Tibial artery (tissue), 4 donors: ENCODE measurements at regions not wholly inside any gene's neighbourhood (a gene's known extent, or its start where the extent isn't known, plus 50 kb on each side); places are given as distances from the start of the nearest gene placed in this dataset.

Experiments used
- DNase-seq, 2 donors: peaks; one replicate each; pipeline ENCODE4 v3.0.0-alpha.2; 2019
- H3K27ac ChIP-seq, 2 donors: fragments of 200-600 bp; sonication (generic) in 1 of 2; 1 replicate in 1 of 2; 2 replicates in 1 of 2; pipeline ENCODE4 v1.5.1; 2018 to 2019; ENCODE audit warnings: mild to moderate bottlenecking in 1 of 2
- H3K27me3 ChIP-seq, 2 donors: fragments of 200-600 bp; sonication (generic) in 1 of 2; one replicate each; pipeline versions ENCODE4 v1.5.1 to v1.6.0; 2016 to 2019
- H3K36me3 ChIP-seq, 3 donors: fragments of 200-600 bp; sonication (generic) in 2 of 3; one replicate each; pipeline ENCODE4 v1.5.1; 2016 to 2019; ENCODE audit warnings: mild to moderate bottlenecking in 2 of 3
- H3K4me1 ChIP-seq, 4 donors: fragments of 200-600 bp; sonication (generic) in 2 of 4; 1 replicate in 3 of 4; 2 replicates in 1 of 4; pipeline ENCODE4 v1.5.1; 2016 to 2019
- H3K4me3 ChIP-seq, 2 donors: fragments of 200-600 bp; sonication (generic) in 1 of 2; 1 replicate in 1 of 2; 2 replicates in 1 of 2; pipeline ENCODE4 v1.5.1; 2018 to 2019; ENCODE audit warnings: mild to moderate bottlenecking in 2 of 2
- H3K9me3 ChIP-seq, 3 donors: fragments of 200-600 bp; sonication (generic) in 1 of 3; one replicate each; pipeline ENCODE4 v1.5.1; 2016 to 2019
- intact Hi-C: fragments of 100-400 bp; cut with DNase I; formaldehyde crosslinking; loops from one replicate; pipeline ENCODE4 v1.15.0; 2023; ENCODE audit warnings: low total_unique reads
- TF ChIP-seq, protein P1 (sequence below), 2 experiments: fragments of 200-600 bp in 1 of 2; fragments of 450-650 bp in 1 of 2; IDR thresholded peaks; one replicate each; pipeline ENCODE4 v1.5.1; 2017 to 2019; ENCODE audit warnings: antibody characterized with exemption in 2 of 2, mild to moderate bottlenecking in 1 of 2, moderate library complexity in 1 of 2

DNA sequence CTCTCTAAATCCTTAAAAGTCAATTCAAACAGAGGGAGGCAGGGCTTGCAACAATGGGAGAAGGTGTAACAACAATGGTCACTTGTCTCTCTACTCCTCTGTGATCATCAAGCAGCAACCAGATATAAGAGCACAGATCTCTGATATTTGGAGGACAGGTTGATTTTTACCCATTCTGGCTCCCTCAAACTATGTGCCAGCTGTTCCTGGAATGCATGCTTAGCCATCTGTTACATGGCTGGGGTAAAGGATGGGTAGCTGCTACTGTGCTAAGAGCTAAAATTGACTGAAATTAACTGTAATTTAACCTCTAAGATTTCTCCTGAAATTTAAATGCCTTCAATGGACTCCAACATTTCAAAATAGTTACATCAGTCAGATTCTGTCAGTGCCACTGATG lies 1459.9 kb downstream of the PCDH7 start:
- TF ChIP-seq, protein P1, sequence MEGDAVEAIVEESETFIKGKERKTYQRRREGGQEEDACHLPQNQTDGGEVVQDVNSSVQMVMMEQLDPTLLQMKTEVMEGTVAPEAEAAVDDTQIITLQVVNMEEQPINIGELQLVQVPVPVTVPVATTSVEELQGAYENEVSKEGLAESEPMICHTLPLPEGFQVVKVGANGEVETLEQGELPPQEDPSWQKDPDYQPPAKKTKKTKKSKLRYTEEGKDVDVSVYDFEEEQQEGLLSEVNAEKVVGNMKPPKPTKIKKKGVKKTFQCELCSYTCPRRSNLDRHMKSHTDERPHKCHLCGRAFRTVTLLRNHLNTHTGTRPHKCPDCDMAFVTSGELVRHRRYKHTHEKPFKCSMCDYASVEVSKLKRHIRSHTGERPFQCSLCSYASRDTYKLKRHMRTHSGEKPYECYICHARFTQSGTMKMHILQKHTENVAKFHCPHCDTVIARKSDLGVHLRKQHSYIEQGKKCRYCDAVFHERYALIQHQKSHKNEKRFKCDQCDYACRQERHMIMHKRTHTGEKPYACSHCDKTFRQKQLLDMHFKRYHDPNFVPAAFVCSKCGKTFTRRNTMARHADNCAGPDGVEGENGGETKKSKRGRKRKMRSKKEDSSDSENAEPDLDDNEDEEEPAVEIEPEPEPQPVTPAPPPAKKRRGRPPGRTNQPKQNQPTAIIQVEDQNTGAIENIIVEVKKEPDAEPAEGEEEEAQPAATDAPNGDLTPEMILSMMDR (IDR thresholded peaks at IDR 0.05) = no peak
- no peak for DNase-seq
- Histone ChIP-seq H3K9me3 (no peaks in the 10 kb centered on the region), H3K4me1 (no peaks in the 10 kb centered on the region), H3K36me3 (no peaks in the 10 kb centered on the region), H3K4me3 (no peak overlapping the region), H3K27ac (no peak overlapping the region), H3K27me3 (no peaks in the 10 kb centered on the region)
- intact Hi-C loops = no loop called here

DNA sequence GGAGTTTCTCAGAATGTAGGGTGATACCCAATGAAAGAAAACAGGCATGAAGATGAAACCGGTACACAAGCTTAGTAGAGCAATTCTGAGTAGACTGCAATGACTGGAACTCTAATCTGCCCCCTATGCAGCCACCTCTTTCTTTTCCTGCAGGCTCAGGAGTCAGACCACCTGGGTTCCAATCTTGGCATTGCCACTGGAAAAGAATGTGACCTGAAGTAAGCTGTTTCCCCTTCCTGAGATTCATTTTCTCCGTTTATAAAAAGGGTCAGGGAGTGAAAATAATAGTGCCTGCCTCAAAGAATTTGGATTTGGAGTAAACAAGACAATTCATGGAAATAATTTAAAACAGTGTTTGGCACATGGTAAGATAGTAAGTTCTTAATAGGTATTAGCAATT lies 1464.0 kb downstream of the PCDH7 start:
- Histone ChIP-seq H3K27ac (no peak overlapping the region), H3K27me3 (no peaks in the 10 kb centered on the region), H3K4me1 (no peaks in the 10 kb centered on the region), H3K4me3 (no peak overlapping the region), H3K36me3 (no peaks in the 10 kb centered on the region), H3K9me3 (no peaks in the 10 kb centered on the region)
- TF ChIP-seq, protein P1 (IDR thresholded peaks at IDR 0.05) = no peak
- intact Hi-C loops = no loop called here
- DNase-seq = no peak

DNA sequence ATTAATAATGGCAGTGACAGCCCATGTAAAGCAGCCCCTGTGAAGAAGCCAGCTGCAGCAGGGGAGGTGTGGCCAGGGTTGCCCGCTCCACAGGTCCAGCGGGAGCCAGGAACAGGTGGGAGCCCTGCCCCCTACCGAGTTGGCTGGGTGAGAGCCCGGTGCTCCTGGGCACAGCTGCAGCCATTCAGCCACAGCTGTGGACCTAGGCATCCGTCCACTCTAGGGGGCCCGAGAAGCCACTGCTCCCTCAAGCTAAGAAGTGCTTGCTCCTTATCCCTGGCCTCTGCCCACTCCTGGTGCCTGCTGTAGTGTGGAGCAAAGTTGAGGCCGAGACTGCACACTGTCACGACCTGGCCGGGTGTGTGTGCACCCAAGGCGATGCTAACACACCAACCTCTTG lies 1469.0 kb downstream of the PCDH7 start:
- no peak for DNase-seq
- Histone ChIP-seq H3K9me3 (no peaks in the 10 kb centered on the region), H3K27ac (no peak overlapping the region), H3K27me3 (no peaks in the 10 kb centered on the region), H3K4me1 (no peaks in the 10 kb centered on the region), H3K4me3 (no peak overlapping the region), H3K36me3 (no peaks in the 10 kb centered on the region)
- intact Hi-C loops = no loop called here
- TF ChIP-seq, protein P1 (IDR thresholded peaks at IDR 0.05) = no peak

DNA sequence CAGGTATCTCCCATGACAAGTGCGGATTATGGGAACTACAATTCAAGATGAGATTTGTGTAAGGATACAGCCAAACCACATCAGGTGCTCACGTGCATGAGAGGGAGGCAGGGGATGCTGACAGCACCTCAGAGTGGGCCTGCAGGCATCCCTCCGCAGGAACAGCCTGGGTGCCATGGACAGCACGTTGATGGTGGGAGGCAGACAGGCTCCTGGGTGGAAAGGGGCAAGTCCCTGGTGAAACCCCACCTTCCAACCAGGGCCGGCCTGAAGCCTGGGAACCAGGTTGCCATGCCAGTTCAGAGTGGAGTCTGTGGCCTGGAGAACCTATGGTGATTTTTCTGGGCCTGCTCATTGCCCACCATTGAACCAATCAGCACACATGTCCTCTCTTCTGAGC lies 1469.6 kb downstream of the PCDH7 start:
- Histone ChIP-seq H3K4me1 (no peaks in the 10 kb centered on the region), H3K4me3 (no peak overlapping the region), H3K9me3 (no peaks in the 10 kb centered on the region), H3K27ac (no peak overlapping the region), H3K36me3 (no peaks in the 10 kb centered on the region), H3K27me3 (no peaks in the 10 kb centered on the region)
- TF ChIP-seq, protein P1 (IDR thresholded peaks at IDR 0.05) = no peak
- intact Hi-C loops = no loop called here
- DNase-seq = no peak

DNA sequence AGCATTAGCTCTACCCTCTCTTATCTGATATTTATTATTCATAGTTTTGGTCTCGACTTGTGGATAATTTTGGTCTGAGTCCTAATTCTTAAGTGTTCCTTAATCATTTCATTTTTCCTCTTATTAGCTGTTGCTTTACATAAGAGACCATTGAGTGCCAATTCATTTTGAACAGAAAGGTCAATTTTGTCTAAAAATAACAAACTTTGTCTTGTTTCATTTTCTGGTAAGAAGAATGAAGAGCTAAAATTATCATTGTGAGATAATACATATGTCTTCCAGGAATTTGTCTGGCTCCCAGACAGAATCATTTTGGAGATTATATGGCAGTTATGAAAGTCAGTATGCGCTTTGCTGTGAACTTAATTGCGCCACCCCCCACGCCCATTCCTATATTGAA lies 1471.8 kb downstream of the PCDH7 start:
- intact Hi-C loops = no loop called here
- no peak overlapping the region for H3K27ac ChIP-seq
- TF ChIP-seq, protein P1 (IDR thresholded peaks at IDR 0.05) = no peak
- no peaks in the 10 kb centered on the region for H3K36me3 ChIP-seq
- no peak for DNase-seq
- no peaks in the 10 kb centered on the region for H3K9me3 ChIP-seq
- no peak overlapping the region for H3K4me3 ChIP-seq
- no peaks in the 10 kb centered on the region for H3K27me3 ChIP-seq
- no peaks in the 10 kb centered on the region for H3K4me1 ChIP-seq

DNA sequence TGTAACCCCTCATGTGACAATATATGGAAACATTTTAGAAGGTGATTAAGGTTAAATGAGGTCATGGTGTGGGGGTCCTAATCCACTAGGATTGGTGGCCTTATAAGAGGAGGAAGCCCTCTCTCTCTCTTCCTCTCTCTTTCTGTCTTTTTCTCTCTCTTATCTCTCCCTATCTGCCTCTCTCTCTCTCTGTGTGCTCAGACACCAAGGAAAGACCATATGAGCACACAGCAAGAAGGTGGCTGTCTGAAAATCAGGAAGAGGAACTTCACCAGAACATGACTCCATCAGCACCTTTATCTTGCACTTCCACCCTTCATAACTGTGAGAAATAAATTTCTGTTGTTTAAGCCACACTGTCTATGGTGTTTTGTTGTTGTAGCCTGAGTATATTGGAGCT lies 1472.2 kb downstream of the PCDH7 start:
- intact Hi-C loops = no loop called here
- DNase-seq = no peak
- Histone ChIP-seq H3K27me3 (no peaks in the 10 kb centered on the region), H3K4me1 (no peaks in the 10 kb centered on the region), H3K4me3 (no peak overlapping the region), H3K27ac (no peak overlapping the region), H3K36me3 (no peaks in the 10 kb centered on the region), H3K9me3 (no peaks in the 10 kb centered on the region)
- TF ChIP-seq, protein P1 (IDR thresholded peaks at IDR 0.05) = no peak
